SK-N-MC (cell line): ENCODE measurements at regions not wholly inside any gene's neighbourhood (a gene's known extent, or its start where the extent isn't known, plus 50 kb on each side); places are given as distances from the start of the nearest gene placed in this dataset.

Experiments
- EZH2 ChIP-seq: fragments of 200-600 bp; sonication (generic); IDR thresholded peaks from one replicate; pipeline ENCODE4 v1.6.1; 2017; ENCODE audit warnings: antibody characterized with exemption
- POLR2AphosphoS5 ChIP-seq: IDR thresholded peaks from 2 replicates; pipeline ENCODE4 v1.6.1; 2012; ENCODE audit warnings: mild to moderate bottlenecking, low read depth, low read length, borderline replicate concordance

DNA sequence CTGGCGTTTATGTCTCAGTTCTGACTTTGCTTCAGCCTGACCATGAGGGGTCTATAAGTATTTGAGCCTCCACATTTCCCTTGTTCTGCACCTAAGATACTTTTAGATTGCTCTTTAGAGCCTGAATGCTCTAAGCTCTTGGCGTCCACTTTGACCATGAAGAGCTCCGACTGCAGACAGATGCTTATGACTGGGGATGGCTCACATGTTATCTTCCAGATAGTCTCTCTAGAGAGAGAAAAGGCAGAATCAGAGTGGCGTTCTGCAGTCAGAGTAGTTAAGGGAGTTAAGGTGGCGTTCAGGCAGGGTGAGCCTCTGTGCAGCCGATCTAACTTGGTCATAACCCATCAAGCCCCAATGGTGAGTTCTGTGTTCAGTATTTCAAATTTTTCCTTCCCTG, 487.9 kb upstream of the NR2F2 start:
- TF ChIP-seq EZH2 (no peak), POLR2AphosphoS5 (no peak)
